Stimulated activated CD4-positive, alpha-beta T cell treated with anti-CD3 and anti-CD28 coated beads, Interleukin-12 subunit alpha, Interleukin-12 subunit beta, amount 100 ng/mL, for 24 hours (primary cell): ENCODE measurements at regions not wholly inside any gene's neighbourhood (a gene's known extent, or its start where the extent isn't known, plus 50 kb on each side); places are given as distances from the start of the nearest gene placed in this dataset.

Source experiments
- DNase-seq, 2 experiments: peaks; one replicate each; pipeline ENCODE4 v3.0.0-alpha.2; 2020; ENCODE audit warnings: low read depth in 2 of 2

DNA sequence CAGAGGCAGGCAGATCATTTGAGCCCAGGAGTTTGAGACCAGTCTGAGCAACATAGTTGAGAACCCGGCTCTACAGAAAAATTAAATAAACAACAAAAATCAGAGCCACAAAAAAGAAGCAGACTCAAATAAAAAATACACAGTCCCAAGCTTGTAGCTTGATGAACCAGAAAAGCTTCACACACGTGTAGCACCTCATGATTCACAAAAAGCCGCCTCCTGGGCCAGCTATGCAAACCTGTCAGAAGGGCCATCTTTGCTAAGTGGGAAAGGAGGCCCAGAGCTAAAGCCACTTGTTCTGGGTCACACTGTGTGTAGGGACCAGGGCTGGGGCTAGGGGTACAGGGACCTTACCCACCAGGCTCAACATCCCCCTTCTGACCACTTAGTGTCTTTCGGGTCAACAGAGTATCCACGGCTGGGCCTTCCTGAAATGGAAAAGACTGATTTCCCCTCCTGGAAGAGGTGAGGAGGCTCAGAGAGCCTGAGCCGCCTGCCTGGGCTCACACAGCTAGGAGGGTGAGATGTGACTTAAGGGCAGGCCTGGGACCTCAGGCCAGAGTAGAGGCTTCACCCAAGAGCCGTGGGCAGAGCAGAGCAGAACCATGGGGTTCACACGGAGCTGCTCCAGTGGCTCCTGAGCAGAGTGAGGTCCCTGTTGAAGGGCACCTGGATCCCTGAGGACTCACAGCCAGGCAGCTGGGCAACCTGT is 269.6 kb downstream of the PARN start:
- no peak for DNase-seq

- no peak for DNase-seq
These were observed 271.3 kb downstream of the PARN start for GRCh38 chr16:14358697-14359305.

DNA sequence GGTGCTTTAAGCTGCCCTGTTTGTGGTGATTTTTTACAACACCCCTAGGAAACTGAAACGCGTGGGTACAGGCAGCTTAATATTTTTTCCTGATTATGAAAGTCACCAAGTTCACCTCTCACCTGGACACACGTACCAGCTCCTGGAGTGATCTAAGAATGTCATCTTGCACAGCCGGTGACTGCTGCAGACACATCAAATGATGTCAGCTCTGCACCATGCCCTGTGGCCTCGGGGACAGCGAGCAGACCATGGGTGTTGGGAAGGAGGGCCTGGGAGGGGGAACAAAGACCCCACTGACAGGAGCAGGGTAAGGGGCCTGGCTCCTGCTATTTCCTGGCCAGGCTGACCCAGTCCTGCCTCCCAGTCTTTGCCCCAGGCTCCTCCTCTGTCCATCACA is 272.7 kb downstream of the PARN start:
- no peak for DNase-seq

GRCh38 chr16:14356064-14356463 is 274.0 kb downstream of the PARN start:
- no peak for DNase-seq

- peak; percentile 7 to 33 for DNase-seq
These were observed 275.3 kb downstream of the PARN start for GRCh38 chr16:14354561-14355351.

DNA sequence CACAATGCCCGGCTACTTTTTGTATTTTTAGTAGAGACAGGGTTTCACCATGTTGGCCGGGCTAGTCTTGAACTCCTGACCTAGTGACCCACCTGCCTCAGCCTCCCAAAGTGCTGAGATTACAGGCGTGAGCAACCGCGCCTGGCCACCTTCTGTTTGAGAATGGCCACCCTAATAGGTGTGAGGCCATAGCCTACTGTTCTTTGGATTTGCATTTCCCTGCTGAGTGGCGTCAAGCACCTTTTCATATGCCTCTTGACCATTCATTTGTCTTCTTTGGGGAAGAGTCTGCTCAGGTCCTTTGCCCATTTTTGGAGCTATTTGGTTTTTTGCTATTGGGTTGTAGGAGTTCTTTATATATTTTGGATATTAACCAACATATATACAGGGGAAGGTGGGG is 276.7 kb downstream of the PARN start:
- no peak for DNase-seq

DNA sequence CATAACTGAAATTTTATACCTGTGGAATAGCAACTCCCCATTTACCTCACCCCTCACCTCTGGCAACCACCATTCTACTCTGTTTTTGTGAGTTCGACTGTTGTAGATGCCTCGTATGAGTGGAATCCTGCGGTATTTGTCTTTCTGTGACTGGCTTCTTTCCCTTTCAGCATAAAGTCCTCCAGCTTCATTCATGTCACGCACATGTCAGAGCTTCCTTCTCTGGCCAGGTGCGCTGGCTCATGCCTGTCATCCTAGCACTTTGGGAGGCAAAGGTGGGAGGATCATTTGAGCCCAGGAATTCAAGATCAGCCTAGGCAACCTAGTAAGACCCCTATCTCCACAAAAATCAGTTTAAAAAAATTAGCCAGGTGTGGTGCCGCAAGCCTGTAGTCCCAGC is 278.4 kb downstream of the PARN start:
- no peak for DNase-seq

DNA sequence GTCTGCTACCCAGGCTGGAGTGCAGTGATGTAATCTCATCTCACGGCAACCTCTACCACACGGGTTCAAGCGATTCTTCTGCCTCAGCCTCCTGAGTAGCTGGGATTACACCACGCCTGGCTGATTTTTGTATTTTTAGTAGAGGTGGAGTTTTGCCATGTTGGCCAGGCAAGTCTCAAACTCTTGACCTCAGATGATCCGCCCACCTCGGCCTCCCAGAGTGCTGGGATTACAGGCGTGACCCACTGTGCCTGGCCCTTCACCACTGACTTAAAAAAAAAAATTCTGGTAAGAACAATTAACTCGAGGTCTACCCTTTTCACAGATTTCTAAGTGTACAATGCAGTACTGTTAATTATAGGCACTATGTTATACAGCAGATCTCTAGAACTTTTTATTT is 279.4 kb downstream of the PARN start:
- DNase-seq: no peak

- no peak for DNase-seq
These were observed 279.0 kb downstream of the MRTFB start for GRCh38 chr16:14350081-14350480.

DNA sequence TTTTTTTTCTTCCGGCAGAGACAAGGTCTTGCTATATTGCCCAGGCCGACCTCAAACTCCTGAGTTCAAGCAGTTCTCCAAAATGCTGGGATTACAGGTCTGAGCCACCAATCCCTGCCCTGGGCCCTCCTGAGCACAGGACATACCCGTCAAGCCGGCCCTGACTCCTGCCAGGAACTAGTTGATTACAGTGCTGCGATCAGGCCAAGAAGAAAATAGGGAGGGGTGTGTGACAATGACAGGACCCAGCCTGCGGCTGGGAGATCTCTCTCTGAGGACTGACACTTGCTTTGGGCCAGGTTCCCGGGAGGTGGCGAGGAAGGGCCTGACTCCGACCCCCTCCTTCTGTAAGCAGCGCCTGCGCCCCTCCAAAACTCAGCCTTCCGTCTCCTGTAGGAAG is 276.6 kb downstream of the MRTFB start:
- no peak for DNase-seq

DNA sequence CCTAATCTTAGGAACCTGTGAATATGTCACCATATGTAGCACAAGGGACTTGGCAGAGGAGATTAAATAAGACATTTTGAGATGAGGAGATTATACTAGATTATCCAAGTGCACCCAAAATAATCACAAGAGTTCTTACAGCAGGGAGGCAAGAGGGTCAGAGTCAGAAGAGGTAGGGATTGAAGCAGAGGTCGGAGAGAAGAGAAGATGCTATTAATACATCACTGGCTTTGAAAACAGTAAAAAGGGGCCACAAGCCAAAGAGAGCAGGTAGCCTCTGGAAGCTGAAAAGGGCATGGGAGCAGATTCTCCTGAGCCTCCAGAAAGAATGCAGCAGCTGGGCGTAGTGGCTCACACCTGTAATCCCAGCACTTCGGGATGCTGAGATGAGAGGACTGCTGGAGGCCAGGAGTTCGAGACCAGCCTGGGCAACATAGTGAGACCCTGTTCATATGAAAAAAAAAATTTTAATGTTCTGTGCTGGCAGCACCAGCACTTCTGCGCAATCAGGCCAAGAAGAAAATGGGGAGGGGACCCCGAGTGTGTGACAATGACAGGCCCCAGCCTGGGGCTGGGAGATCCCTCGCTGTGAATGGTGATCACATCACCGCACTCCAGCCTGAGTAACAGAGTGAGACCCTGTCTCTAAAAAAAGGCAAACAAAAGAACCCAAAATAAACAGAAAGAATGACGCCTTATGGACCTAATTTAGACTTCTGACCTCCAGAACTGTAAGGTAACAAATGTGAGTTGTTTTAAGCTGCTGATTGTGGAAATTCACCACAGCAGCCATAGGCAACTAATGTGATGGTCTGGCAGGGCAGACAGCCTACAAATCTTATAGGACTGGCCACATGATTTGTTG is 275.4 kb downstream of the MRTFB start:
- DNase-seq: no peak

DNA sequence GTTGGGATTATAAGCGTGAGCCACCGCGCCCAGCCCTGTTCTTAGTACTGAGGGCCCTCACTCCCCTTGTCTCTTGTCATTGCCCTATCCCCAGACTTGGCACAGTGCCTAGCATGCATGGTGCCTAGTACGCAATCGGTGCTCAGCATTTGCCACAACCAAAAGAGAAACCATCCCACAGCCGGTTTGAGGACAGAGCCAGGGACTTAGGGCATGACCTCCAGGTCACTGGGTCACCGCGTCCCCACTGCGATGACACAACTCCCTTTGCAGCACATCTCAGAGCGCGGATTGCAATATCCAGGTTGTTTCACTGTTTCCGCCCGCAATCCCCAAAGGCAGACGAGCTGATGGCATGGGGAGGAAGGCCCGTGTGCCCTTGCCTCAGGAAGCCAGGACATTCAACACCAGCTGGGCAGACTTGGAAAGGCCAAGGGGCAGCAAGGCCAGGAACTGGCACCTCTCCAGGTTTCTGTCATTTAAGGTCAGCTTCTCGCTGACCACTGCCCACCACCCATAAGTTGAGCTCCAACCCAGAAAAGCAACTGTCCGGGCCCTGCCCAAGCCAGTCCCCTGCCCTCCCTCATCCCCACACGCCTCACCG is 274.5 kb downstream of the MRTFB start:
- DNase-seq: no peak

- DNase-seq: no peak
These were observed 273.8 kb downstream of the MRTFB start for GRCh38 chr16:14344945-14345344.

DNA sequence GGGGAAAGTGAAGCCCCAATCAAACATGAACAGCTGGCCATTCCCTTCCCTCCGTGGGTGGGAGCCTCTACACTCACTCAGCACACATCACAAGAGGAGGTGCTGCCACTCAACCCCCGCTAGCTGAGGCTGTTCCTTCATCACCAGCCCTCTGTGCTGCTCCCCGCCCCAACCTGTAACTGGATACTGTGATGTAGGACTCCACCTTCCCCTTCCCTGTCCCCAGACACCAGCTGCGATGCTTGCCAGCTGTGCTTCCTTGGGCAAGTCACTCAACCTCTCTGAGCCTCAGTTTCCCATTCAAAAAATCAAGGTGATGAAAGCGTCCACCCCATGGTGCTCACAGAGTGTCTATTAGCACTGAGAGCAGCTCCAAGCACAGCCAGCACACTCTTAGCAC is 273.2 kb downstream of the MRTFB start:
- DNase-seq: no peak

- DNase-seq: no peak
These were observed 270.5 kb downstream of the MRTFB start for GRCh38 chr16:14341324-14342225.

- DNase-seq: no peak
These were observed 268.6 kb downstream of the MRTFB start for GRCh38 chr16:14339694-14340093.

GRCh38 chr16:14338969-14339368 is 267.9 kb downstream of the MRTFB start:
- no peak for DNase-seq

DNA sequence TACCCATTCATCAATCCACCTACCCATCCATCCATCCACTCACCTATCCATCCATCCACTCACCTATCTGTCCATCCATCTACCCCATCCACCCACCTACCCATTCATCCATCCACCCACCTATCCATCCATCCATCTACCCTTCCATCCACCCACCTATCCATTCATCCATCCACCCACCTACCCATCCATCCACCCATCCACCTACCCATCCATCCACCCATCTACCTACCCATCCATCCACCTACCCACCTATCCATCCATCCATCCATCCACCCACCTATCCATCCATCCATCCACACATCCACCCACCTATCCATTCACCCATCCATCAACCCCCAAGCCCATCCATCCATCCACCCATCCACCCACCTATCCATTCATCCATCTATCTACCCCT is 267.1 kb downstream of the MRTFB start:
- no peak for DNase-seq

DNA sequence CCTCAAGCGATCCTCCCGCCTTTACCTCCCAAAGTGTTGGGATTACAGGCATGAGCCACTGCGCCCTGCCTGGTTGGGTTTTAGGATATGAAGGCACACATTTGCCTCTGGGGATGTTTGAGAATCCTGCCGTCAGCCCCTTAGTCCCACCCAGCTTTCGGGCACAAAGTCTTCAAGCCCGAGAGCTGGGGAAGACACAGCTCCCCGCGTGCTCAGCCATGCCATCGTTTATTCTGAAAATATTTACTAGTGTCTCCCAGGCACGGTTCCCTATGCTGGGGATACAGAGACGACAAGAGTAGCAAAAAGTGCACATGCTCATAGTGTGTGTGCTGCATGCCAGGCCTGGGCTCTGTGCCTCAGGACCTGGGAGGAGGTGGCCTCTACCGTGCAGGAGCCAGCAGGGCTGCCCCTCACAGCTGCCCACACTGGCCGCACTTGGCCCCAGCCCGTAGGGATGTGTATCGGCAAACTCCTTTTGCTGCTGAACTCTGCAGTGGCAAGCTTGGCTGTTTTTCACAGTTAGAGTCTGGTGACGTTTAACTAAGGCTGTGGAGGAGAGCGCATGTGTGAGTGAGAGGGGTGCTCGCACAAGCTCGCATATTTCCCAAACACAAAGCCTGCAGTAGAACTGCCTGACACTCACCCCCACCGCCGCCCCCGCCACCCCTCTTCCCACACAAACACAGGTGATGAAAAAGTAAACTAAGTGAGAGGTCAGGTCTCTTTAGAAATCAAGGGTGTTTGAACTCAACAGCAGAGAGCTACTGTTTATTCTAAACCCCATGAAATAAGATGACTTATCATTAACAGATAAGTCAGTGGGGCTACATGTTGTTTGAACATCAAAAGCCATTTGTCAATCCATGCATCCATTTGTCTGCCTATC is 266.4 kb downstream of the MRTFB start:
- DNase-seq: no peak

DNA sequence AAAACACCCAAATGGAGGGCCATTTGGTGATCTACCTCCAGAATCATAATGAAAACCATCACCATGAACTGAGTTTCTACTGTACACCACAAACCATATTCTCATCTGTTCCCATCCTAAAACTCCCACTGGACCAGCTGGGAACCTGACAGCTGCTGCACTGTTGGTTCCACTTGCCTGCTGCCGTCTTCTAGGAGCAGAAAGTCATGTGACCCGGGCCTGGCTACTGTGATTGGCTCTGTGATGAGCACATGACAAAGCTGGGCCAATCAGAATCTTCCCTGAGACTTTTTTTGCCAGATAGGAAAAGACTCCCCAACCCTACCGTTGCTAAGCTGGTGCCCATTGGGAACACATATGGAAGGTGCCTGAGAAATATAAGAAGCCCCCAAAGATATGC is 264.2 kb downstream of the MRTFB start:
- DNase-seq: no peak
